CD4-positive, alpha-beta T cell treated with Interleukin-2 at 100 ng/mL for 4 hours (primary cell): ENCODE measurements at regions not wholly inside any gene's neighbourhood (a gene's known extent, or its start where the extent isn't known, plus 50 kb on each side); places are given as distances from the start of the nearest gene placed in this dataset.

Experiments used
- DNase-seq: peaks from one replicate; pipeline ENCODE4 v3.0.0-alpha.2; 2020; ENCODE audit warnings: low spot score

DNA sequence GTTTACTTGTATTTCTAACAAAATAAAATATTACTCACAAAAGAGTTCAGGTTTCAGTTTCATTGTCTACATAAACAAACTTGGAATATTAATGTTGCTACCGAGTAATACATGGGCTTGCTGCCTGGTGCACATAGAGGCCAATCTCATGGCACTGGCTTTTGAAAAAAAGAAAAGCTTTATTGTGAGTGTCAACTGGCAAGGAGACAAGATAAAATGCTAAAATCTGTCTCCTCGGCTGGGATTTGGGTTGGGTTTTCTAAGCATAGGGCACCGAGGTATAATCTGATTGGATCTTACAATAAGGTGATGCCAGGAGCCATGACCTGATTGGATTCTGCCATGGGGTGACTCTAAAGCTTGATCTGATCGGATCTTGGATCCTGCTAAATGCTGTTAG is 1519.9 kb upstream of the MIR17HG start:
- DNase-seq = no peak

DNA sequence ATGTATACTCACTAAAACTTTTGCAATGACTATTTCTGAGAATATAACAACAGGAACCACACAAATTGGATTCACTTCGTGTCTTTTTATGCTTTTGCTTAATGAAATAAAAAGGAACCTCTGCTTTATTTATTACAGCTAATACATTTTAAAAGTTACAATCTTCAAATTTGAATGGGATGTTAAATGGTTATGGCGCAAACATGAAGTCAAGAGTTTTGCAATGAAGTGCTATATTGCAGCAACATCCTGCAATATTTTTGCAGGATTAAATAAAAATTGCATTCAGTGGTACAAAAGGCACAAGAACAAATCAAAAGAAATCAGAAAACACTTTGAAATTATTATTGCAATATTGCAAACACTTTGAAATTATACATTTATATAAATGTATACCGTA is 1519.0 kb upstream of the MIR17HG start:
- DNase-seq = no peak

DNA sequence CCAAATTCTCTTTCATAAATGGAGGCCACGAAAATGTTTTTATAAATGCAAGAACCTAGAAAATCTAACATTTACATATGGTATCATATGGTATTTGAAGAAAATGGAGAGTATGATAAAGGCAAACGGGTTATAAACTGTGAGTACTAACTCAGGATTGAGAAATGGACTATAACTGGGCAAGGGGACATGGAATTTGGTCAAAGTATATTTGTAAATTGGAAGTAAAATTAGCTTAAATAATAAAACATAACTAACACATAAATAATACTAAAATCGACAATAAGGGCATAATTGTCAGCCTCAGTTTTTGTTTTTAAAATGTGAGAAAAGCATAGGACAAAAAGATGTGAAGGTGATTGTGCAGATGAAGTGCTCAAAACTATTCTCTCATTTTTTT is 1516.3 kb upstream of the MIR17HG start:
- no peak for DNase-seq

DNA sequence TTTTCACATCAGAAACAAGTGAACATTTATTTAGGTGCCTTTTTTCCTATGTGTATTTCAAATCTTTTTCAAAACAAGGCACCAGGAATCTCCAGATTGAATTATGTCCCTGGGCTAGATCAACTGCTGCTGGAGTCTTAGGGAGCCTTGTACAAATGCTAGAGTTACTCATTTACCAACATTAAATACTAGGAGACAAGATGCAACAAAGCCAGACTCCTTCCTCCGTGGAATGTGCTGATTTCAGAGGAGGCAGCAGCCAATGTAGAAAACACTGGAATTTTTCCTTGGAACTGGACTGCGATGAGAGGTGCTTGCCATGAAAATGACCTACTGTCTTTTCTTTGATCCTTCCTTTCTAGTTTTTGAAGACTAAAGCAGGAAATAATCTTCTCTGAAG is 1514.7 kb upstream of the MIR17HG start:
- DNase-seq = no peak

DNA sequence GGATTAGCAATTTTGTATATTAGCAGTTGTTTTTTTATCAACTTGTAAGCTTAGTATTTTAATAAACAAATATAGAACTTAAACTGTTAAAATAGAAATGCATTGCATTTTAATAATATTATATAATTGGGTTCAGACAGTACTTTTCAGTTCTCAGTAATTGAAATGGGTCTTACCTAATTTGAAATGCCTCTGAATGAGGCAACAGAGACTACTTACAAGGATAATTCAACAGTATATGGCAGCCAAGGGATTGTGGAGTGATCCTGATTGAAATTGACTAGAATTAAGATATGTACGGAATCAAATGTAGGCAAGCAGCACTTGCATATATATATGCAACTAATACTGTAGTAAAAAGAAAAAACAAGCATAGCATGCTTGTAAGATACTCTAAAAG is 1503.9 kb upstream of the MIR17HG start:
- no peak for DNase-seq

DNA sequence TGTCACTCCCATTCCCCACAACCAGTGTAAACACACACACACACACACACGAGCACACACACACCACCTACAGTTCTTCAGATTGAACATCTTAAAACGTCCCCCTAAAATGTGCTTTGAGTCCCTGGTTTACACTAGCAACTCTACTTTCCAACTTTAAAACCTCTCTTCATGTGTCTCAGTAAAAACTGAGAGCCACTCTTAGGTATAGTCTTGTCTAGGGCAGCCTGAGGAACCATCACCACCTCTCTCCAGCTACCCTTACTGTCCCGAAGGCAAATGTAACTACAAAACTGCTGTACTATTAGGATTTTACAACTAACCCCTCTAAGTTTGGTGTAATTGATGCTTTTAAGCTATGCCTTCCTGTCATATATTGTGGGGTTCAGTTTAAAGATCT is 1501.6 kb upstream of the MIR17HG start:
- DNase-seq = no peak

DNA sequence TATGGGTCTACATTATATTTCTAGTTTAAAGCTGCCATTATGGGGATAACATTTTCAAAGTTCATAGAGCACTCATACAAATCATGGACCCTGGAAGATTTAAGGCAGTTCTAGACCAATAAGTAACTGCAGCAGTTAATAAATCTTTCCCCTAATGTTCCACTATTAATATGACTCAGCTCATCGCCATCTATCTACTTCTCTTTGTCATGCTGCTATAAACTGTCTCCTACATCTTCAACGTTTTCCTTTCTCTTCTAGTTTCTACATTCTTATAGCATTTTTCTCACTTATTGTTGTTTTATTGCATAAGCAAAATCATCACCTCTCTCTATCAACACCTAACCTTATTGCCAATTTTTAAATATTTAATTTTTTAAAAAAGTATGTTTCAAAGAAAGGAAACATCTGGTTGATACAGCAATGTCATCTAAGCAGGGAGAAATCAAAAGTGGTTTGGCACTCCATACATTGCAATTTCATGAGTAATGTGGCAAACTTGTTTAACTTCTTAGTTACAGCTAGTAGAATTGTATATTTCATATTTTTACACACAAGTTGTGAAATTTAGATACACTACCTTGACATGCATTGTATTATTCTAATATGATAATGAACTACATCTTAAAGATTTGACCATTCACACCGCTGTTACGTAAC is 1500.4 kb upstream of the MIR17HG start:
- no peak for DNase-seq

DNA sequence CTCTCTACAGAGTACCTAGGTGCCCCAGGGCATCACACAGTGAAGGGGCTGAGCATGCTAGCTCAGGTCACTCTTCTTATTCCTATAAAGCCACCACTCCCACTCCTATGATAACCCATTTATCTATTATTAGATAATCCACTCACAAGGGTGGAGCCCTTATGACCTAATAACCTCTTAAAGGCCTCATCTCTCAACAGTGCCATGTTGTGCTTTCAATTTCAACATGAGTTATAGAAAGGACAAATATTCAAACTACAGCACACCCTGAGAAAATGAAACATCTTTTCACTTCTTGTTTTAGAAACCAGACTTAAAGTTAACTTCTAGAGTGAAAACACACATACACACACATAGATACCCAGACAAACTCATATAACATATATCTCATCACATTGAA is 1494.9 kb upstream of the MIR17HG start:
- no peak for DNase-seq

DNA sequence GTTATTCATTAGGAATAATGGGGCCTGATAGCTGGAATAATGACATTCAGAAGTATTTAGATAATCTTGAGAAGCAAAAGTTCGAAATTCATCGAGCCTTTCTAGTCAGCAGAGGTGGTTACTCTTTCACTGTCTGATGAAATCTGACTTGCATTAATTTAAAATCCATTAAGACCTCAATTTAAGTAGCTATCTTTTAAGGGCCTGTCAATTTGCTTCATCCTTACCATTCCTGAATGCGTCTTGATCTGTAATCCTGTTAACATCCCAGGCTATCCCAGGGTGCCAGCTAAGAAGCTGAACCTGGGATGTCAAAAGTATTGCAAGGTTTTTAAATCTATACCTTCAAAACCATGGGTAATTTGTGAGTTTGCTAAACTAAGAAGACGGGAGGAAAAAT is 1491.0 kb upstream of the MIR17HG start:
- DNase-seq = no peak

DNA sequence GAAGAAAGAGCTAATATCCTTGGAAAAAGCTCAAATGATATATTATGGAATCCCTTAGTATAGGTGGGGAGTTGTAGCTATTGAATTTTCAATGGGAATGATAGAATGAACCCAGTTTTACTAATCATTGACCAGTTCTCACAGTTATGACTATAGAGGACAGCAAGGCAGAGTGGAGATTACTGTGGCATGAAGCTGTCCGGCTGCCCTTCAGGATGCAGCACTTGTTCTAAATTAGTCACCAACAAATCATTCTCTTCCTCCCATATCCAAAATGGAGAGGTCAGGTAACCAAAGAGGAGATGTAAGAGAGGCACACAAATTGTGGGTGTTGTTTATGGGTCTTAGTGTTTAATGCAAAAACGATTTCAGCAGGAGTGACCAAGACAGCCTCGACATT is 1490.0 kb upstream of the MIR17HG start:
- DNase-seq = no peak

DNA sequence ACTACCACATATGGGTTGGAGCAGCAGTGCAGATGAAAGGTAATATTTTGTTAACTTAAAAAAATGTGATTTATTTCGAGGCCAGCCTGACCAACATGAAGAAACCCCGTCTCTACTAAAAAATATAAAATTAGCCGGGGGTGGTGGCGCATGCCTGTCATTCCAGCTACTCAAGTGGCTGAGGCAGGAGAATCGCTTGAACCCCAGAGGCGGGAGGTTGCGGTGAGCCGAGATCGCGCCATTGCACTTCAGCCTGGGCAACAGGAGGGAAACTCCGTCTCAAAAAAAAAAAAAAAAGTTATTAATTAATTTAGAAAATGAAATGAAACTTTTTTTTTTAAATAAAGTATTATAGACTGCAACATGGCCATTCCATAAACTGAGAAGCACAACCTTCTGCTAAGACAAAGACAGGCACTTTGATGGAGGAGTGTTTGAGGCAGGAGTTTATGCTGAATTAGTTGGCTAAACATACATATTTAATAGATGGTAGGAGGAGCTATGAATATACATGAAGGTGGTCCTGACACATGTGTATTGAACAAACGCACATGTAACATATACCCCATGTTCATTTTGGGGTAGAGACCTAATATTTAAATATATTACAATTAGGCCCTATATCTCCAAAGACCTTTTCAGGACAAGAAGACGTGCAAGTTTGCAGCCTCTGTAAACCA is 1485.3 kb upstream of the MIR17HG start:
- DNase-seq = no peak

DNA sequence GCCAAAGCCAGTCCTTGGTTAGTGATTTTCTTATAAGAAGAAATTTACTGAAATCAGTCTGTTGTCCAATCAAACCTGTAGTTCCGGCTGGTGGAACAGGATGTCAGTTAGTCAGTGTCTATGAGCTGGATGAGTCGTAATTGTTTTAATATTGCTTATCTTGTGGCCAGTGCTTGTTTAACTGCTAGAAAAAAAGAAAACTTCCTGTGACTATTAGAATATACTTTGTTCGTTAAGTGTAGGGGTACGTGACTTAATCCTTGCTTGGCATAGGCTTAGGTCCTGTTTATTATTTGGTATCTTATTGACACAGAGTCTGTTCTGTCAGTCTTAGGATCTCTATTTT is 1484.8 kb upstream of the MIR17HG start:
- no peak for DNase-seq

DNA sequence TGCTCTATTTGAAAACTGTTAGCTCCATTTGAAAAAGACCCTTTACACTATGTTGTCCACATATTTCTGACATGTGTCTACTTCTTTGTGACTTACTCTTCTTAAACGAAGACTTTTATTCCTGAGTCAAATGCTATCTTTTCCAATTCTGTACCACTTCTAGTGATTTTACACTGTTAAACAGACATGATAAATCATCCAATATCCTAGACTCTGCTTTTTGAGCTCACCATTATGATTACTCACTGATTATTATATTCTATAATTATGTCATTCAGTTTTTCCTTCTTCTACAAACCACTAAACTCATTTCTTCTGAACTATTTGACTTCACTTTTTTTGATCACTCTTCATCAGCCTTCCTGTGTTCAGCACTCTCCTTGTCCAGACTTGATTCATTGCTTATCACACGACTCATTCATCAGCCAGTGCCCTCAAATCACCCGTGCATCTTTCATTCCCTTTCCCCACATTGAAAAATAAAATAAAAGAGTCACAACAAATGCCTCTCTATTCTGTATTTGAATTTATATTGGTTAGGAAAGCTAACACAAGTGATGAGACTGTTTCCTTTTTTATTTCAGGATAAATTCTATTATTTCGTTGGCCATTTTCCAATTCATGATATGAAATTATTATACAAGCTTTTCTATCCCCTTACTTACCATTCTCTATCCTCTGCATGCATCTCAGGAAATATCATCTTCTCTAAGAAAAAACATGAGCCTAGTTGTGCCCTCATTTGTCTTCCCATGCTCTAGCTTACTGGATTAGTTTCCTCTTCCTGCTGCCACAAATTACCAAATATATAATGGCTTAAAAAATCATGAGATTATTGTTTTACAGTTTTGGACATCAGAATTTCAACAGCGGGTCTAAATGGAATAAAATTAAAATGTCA is 1482.1 kb upstream of the MIR17HG start:
- DNase-seq = no peak

DNA sequence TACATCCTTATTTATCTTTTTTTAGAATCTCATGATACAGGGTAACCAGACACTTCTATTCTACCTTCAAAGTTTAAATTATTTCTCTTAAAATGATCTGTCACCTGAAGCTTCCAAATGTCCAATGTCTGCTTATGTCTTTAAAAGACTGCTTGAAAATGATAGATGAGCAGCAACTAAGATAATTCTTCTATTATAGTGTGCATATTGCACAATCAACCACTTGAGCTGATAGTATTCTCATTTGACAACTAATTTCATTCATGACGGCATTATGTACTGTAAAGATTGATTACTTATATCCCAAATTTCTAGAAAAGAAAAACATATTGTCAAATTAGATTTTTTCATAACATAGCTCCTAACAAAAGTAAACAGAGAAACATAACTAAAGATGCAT is 1478.2 kb upstream of the MIR17HG start:
- DNase-seq = no peak

DNA sequence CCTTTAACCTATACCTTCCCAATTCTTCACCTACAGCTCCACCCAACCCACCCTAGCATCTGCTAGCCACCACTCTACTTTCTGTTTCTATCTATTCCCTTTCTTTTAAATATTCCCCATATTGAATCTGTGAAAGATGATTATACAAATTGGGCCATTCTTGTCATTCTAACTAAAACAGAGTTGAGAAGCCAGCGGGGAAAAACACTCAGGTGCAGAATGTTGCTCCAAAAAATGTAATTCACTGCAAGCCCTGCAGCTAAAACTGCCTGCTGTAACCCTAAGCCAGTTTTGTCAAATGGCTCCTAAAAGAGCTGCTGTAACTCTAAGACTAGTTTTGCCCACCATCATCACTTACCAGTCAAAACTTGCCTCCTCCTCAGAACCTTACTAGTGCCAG is 1468.6 kb upstream of the MIR17HG start:
- no peak for DNase-seq

DNA sequence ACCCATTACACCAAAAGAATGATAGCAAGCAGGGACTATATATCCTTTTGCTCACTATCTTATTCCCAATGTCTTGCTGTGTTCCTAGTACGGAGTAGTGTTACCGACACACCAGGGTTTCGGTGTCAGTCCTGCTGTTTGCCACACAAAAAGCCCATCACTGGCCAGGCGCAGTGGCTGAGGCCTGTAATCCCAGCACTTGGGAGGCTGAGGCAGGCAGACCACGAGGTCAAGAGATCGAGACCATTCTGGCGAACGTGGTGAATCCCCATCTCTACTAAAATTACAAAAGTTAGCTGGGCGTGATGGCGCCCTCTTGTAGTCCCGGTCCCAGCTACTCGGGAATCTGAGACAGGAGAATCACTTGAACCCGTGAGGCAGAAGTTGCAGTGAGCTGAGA is 1467.3 kb upstream of the MIR17HG start:
- no peak for DNase-seq

DNA sequence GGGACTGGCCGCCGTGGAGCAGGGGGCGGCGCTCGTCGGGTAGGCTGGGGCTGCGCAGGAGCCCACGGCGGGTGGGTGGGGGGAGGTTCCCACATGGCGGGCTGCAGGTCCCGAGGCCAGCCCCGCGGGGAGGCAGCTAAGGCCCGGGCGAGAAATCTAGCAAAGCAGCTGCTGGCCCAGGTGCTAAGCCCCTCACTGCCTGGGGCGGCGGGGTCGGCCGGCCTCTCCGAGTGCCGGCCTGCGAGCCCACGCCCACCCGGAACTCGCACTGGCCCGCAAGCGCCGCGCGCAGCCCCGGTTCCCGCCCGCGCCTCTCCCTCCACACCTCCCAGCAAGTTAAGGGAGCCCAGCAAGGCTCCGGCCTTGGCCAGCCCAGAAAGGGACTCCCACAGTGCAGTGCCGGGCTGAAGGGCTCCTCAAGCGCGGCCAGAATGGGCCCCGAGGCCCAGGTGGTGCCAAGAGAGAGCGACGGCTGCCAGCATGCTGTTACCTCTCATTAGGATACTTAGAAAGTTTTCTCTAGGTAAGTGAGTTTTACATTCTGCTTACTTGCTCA is 1463.5 kb upstream of the MIR17HG start:
- no peak for DNase-seq

DNA sequence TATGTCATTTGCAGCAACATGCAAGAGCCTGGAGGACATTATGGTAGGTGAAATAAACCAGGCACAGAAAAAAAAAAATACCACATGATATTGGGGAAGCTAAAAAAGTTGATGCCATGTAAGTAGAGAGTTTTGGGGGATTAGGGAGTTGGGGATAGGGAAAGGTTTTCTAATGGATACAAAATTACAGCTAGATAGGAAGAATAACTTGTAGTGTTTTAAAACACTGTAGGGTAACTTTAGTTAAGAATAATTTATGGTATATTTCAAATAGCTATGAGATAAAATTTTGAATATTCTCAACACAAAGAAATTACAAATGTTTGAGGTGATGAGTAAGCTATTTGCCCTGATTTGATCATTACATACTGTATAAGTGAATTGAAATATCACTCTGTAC is 1456.7 kb upstream of the MIR17HG start:
- no peak for DNase-seq

DNA sequence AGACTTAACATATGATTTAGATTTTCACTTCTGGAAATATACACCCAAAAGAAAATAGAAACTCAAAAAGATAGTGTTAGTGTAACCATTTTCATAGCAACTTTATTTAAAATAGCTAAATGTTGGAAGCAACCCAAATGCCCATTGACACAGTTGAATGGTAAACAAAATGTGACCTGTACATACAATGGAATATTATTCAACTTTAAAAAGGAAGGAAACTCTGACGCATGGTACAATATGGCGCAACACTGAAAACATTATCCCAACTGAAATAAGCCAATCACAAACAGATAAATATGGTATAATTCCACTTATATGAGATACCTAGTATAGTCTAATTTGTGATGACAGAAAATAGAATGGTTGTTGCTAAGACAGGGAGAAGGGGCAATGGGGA is 1456.1 kb upstream of the MIR17HG start:
- no peak for DNase-seq

DNA sequence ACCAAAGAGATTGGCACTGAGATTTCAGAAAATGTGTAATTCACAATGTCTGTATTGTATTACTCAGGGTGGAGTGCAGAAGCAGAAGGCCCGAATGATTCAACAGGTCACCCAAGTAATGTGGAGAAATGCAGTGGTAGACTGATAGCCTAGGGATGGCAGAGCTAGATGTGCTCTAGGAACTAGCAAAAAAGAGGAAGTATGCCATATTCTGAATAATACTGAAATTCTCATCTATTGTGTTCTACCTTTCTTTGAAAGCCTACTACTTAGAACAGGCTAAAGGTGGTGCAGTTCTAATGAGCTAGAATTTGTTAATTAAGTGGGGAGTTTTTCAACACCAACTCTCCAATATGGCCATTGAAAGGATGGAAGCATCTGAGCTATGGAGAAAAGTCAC is 1449.8 kb upstream of the MIR17HG start:
- no peak for DNase-seq

DNA sequence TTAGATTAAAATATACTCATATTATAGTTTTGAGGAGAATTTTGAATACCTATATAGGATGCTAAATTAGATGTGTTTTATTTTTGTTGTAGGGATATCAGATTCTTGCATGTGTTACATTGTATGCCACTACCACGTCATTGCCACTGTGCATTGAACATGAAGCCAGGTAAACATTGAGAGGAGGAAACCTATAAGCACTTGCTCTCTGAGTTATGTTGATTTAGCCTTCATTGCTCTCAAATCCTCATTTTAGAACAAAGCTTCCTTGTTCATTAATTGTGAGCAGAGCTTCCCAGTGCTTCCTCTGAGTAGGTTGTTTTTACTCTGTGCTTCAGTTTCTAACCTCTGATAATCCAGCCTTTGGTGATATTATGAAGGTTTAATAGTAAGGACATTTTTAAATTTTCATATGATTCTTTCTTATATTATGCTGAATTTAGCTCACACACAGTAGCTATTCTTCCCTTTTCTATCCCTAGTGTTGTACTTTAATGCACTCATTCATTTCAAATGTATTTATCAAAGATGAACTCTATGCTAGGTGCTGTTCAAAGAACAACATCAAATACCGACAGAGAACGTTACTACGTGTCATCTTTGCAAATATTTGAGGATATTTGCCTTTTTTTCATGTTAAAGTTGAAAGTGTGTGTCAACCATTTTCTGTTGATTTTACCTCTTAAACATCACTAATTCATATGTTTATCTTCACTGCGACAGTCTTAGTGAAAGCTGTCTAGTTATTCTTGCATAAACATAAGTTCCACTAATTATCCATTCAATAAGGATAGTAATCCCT is 1448.0 kb upstream of the MIR17HG start:
- no peak for DNase-seq

DNA sequence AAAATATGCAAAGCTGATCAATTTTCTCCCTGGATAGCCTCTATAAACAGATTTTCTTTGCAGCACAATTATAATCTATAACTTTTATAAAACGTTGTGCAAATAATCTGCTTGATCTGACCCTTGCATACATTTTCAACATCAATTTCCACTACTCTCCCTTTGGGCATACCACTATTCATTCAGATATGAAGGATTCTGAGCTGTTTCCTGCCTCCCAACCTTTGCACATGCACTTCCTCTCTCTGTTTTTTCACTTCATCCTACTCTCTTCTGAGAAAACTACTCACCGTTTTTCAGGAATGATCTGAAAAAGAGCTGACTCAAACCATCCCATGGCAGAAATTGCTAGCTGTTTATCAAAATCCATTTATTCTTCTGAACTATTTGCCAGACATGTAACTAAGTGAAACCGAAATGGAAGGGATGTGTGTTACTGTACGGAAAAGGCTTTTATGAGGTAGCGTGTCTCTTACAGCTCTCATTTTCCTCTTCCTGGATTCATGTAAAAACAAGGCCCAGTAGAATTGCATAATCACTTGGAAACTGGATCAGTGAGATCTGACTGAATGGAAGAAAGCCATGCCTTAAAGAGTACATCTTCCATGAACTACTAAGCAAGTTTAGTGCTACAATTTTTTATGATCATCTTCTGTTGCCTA is 1447.3 kb upstream of the MIR17HG start:
- DNase-seq = no peak
